KMS-11 (cell line): ENCODE measurements at regions not wholly inside any gene's neighbourhood (a gene's known extent, or its start where the extent isn't known, plus 50 kb on each side); places are given as distances from the start of the nearest gene placed in this dataset.

Experiments
- H2AFZ ChIP-seq: fragments of 200-600 bp; sonication (generic); 2 replicates; pipeline ENCODE4 v1.6.1; 2016; ENCODE audit warnings: antibody characterized with exemption, mixed run types, low read depth
- H3K27ac ChIP-seq: fragments of 200-600 bp; sonication (generic); 2 replicates; pipeline ENCODE4 v1.6.1; 2016; ENCODE audit warnings: mild to moderate bottlenecking, mixed run types
- H3K27me3 ChIP-seq: fragments of 200-600 bp; sonication (generic); 2 replicates; pipeline ENCODE4 v1.6.1; 2017; ENCODE audit warnings: mild to moderate bottlenecking, low read depth, mixed run types, moderate library complexity; ENCODE audit not compliant: insufficient read depth
- H3K36me3 ChIP-seq: fragments of 200-600 bp; sonication (generic); 2 replicates; pipeline ENCODE4 v1.6.1; 2017; ENCODE audit warnings: mild to moderate bottlenecking, mixed run types; ENCODE audit not compliant: insufficient read depth
- H3K4me1 ChIP-seq: fragments of 200-600 bp; sonication (generic); 2 replicates; pipeline ENCODE4 v1.6.1; 2016; ENCODE audit warnings: mild to moderate bottlenecking, low read depth, mixed run types; ENCODE audit not compliant: poor library complexity, severe bottlenecking
- H3K4me2 ChIP-seq: fragments of 200-600 bp; sonication (generic); 2 replicates; pipeline ENCODE4 v1.7.0; 2016; ENCODE audit warnings: mild to moderate bottlenecking, mixed run types
- H3K4me3 ChIP-seq: fragments of 200-600 bp; sonication (generic); IDR thresholded peaks from 2 replicates; pipeline ENCODE4 v1.6.1; 2017; ENCODE audit warnings: low read depth, low read length, mixed read lengths; ENCODE audit not compliant: insufficient read depth
- H3K79me2 ChIP-seq: fragments of 200-600 bp; sonication (generic); 2 replicates; pipeline ENCODE4 v1.6.1; 2016; ENCODE audit warnings: low read depth, mixed run types; ENCODE audit not compliant: insufficient read depth
- H3K9ac ChIP-seq: fragments of 200-600 bp; sonication (generic); 2 replicates; pipeline ENCODE4 v1.6.1; 2016; ENCODE audit warnings: mild to moderate bottlenecking, mixed run types
- H4K20me1 ChIP-seq: fragments of 200-600 bp; sonication (generic); 2 replicates; pipeline ENCODE4 v1.6.1; 2016; ENCODE audit warnings: mild to moderate bottlenecking, mixed run types; ENCODE audit not compliant: insufficient read depth
- TF ChIP-seq, protein P1 (sequence below): fragments of 200-600 bp; sonication (generic); conservative IDR thresholded peaks from 2 replicates; pipeline ENCODE4 v1.6.1; 2017; ENCODE audit warnings: low read depth, mild to moderate bottlenecking, antibody characterized with exemption, low read length, moderate library complexity, mixed read lengths

DNA sequence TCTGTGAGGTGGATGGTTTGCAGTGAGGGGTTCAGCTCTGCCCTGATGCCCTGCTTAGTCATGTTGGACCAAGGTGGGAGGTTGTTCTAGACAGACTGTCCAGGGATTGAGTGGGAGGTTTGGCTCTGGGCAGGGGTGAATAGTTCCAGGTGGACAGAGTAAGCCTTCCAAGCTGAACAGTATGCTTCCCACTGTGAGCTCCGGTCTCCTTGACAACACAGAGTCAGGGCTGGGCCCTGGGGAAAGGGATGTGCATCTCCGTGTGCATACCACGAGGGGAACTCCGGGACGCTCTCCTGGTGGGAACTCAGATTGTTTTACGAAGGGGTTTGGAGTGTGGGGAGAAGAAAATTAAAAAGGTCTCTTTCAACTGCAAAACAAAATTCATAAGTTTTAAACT, 174.7 kb downstream of the DHX35 start:
- Histone ChIP-seq H3K36me3 (no peaks in the 10 kb centered on the region), H3K4me1 (no peaks in the 10 kb centered on the region), H3K4me3 (no peak overlapping the region), H3K27ac (no peak overlapping the region), H3K9ac (no peak overlapping the region), H4K20me1 (no peaks in the 10 kb centered on the region), H3K4me2 (no peak overlapping the region), H2AFZ (no peak overlapping the region), H3K27me3 (no peaks in the 10 kb centered on the region), H3K79me2 (no peaks in the 10 kb centered on the region)
- TF ChIP-seq, protein P1, sequence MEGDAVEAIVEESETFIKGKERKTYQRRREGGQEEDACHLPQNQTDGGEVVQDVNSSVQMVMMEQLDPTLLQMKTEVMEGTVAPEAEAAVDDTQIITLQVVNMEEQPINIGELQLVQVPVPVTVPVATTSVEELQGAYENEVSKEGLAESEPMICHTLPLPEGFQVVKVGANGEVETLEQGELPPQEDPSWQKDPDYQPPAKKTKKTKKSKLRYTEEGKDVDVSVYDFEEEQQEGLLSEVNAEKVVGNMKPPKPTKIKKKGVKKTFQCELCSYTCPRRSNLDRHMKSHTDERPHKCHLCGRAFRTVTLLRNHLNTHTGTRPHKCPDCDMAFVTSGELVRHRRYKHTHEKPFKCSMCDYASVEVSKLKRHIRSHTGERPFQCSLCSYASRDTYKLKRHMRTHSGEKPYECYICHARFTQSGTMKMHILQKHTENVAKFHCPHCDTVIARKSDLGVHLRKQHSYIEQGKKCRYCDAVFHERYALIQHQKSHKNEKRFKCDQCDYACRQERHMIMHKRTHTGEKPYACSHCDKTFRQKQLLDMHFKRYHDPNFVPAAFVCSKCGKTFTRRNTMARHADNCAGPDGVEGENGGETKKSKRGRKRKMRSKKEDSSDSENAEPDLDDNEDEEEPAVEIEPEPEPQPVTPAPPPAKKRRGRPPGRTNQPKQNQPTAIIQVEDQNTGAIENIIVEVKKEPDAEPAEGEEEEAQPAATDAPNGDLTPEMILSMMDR, result no peak

DNA sequence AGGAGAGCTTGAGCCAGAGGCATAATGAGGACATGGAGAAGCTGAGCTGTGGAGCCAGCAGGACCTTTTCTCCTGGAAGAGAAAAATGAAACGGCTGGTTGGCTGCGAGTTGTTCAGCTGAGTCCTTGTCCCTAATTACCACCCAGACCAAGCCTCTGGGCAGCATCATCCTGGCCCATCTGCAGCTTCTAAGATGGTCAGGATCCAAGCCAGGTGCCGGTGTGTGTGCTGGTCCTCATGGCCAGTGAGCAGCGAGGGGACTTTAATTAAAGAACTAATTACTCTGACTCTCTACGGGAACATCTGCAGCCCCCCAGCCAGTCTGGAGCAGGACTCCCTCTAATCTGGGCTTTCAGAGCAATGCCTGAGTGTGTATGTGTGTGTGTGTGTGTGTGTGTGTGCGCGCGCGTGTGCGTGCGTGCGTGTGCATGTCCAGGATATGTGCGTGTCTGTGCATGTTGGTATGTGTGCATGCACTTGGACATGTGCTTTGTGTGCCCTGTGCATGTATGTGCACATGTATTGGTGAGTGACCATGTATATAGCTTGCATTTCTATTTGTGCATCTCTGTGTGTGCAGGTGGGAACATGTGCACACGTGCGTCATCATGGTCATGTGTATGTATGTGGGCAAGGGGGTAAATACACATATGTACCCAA, 173.9 kb downstream of the DHX35 start:
- Histone ChIP-seq H3K4me3 (no peak overlapping the region), H3K27me3 (no peaks in the 10 kb centered on the region), H3K27ac (no peak overlapping the region), H3K4me1 (no peaks in the 10 kb centered on the region), H3K36me3 (no peaks in the 10 kb centered on the region), H2AFZ (no peak overlapping the region), H3K79me2 (no peaks in the 10 kb centered on the region), H3K4me2 (no peak overlapping the region), H3K9ac (no peak overlapping the region), H4K20me1 (no peaks in the 10 kb centered on the region)
- TF ChIP-seq, protein P1, result no peak

DNA sequence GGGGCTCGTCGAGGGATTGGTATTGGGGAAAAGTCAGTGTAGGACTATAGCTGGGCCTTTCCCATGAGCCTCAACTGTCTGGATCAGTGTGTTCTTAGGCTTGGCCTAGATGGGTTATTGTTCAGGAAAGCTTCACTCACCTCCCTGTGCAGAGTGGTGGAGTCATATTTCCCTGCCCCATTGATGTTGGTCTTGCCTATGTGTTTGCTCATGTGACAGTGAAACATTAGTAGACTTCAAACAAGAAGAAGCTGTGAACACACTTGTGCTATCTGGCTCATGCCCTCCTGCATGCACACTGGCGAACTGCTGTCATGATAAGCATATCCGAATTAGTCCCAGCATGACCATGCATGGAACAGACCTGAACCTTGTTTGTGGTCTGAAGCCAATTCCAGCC, 171.1 kb downstream of the DHX35 start:
- Histone ChIP-seq H3K36me3 (no peaks in the 10 kb centered on the region), H3K9ac (no peak overlapping the region), H3K27me3 (no peaks in the 10 kb centered on the region), H2AFZ (no peak overlapping the region), H3K4me1 (no peaks in the 10 kb centered on the region), H4K20me1 (no peaks in the 10 kb centered on the region), H3K4me2 (no peak overlapping the region), H3K4me3 (no peak overlapping the region), H3K27ac (no peak overlapping the region), H3K79me2 (no peaks in the 10 kb centered on the region)
- TF ChIP-seq, protein P1, result no peak

DNA sequence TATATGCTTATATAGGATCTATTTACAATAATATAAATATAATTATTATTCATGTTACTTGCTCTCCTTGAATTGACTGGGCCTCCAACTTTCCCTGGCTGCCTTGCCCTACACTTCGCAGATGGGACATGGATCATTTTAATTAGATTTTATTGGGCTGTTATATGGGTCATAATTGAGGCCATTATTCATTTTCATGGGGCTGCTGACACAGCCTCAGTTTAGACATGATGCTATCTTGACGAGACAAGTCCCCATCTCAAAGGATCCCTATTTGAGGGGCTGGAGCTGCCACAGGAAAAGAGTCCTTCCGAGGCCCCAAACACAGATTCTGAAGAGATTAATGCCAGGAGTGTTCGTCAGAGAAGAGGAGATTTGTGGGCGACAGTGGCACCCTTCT, 170.4 kb downstream of the DHX35 start:
- TF ChIP-seq, protein P1, result no peak
- H4K20me1 ChIP-seq, result no peaks in the 10 kb centered on the region
- H3K27ac ChIP-seq, result no peak overlapping the region
- no peak overlapping the region for H3K9ac ChIP-seq
- H3K4me1 ChIP-seq, result no peaks in the 10 kb centered on the region
- no peaks in the 10 kb centered on the region for H3K27me3 ChIP-seq
- no peaks in the 10 kb centered on the region for H3K36me3 ChIP-seq
- H3K4me3 ChIP-seq, result no peak overlapping the region
- H2AFZ ChIP-seq, result no peak overlapping the region
- H3K4me2 ChIP-seq, result no peak overlapping the region
- H3K79me2 ChIP-seq, result no peaks in the 10 kb centered on the region
